Lower lobe of right lung (tissue), 2 donors: ENCODE measurements at regions not wholly inside any gene's neighbourhood (a gene's known extent, or its start where the extent isn't known, plus 50 kb on each side); places are given as distances from the start of the nearest gene placed in this dataset.

Experiments used
- ATAC-seq, 2 donors: fragments of 200-7000 bp; cut with Tn5 transposase; one replicate each; pipeline ENCODE4 v1.9.1; 2020 to 2022; ENCODE audit warnings: mild to moderate bottlenecking in 2 of 2, moderate library complexity in 2 of 2
- DNase-seq: peaks from one replicate; pipeline ENCODE4 v3.0.0-alpha.2; 2020
- H3K27ac ChIP-seq: fragments of 200-600 bp; one replicate; pipeline ENCODE4 v1.8.0; 2022
- H3K27me3 ChIP-seq: fragments of 200-600 bp; one replicate; pipeline ENCODE4 v1.8.0; 2022; ENCODE audit warnings: low read depth
- H3K36me3 ChIP-seq: fragments of 200-600 bp; one replicate; pipeline ENCODE4 v1.8.0; 2022; ENCODE audit warnings: mild to moderate bottlenecking
- H3K4me1 ChIP-seq: fragments of 200-600 bp; one replicate; pipeline ENCODE4 v1.8.0; 2022
- H3K4me3 ChIP-seq: fragments of 200-600 bp; one replicate; pipeline ENCODE4 v1.8.0; 2022; ENCODE audit warnings: mild to moderate bottlenecking
- H3K9me3 ChIP-seq: fragments of 200-600 bp; one replicate; pipeline ENCODE4 v1.8.0; 2022
- intact Hi-C: fragments of 100-400 bp; cut with DNase I; formaldehyde crosslinking; loops from one replicate; pipeline ENCODE4 v1.11.0; 2022
- TF ChIP-seq, protein P1 (sequence below): fragments of 200-600 bp; IDR thresholded peaks from one replicate; pipeline ENCODE4 v1.8.0; 2022; ENCODE audit warnings: antibody characterized with exemption, mild to moderate bottlenecking
- donor health status: DM: no; HTN: yes; CAD: no; lungs with severe emphysema.

DNA sequence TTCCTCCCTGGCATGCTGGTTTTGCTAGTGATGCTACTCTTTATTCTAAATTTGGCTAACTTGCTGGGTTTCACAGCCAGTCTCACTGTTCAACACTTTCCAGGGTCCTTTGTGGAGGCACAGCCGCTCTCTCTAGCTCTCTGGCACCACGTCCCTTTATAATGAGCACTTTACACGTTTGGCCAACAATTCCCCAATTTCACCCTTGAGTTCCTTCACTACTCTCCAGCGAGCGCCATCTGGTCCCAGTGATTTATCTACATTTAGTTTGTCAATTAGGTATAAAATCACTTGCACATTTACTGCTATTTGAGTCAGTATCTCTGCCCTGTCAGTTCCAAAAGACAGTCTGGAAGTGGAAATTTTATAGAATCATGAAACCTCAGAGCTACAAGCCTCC, 241.9 kb upstream of the MOCS1 start:
- ATAC-seq: no peak
- TF ChIP-seq, protein P1, sequence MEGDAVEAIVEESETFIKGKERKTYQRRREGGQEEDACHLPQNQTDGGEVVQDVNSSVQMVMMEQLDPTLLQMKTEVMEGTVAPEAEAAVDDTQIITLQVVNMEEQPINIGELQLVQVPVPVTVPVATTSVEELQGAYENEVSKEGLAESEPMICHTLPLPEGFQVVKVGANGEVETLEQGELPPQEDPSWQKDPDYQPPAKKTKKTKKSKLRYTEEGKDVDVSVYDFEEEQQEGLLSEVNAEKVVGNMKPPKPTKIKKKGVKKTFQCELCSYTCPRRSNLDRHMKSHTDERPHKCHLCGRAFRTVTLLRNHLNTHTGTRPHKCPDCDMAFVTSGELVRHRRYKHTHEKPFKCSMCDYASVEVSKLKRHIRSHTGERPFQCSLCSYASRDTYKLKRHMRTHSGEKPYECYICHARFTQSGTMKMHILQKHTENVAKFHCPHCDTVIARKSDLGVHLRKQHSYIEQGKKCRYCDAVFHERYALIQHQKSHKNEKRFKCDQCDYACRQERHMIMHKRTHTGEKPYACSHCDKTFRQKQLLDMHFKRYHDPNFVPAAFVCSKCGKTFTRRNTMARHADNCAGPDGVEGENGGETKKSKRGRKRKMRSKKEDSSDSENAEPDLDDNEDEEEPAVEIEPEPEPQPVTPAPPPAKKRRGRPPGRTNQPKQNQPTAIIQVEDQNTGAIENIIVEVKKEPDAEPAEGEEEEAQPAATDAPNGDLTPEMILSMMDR: no peak
- no peaks in the 10 kb centered on the region for H3K36me3 ChIP-seq
- intact Hi-C loops: no loop called here
- H3K4me1 ChIP-seq: no peaks in the 10 kb centered on the region
- H3K27me3 ChIP-seq: no peaks in the 10 kb centered on the region
- no peak overlapping the region for H3K27ac ChIP-seq
- DNase-seq: no peak
- no peaks in the 10 kb centered on the region for H3K9me3 ChIP-seq
- no peak overlapping the region for H3K4me3 ChIP-seq

DNA sequence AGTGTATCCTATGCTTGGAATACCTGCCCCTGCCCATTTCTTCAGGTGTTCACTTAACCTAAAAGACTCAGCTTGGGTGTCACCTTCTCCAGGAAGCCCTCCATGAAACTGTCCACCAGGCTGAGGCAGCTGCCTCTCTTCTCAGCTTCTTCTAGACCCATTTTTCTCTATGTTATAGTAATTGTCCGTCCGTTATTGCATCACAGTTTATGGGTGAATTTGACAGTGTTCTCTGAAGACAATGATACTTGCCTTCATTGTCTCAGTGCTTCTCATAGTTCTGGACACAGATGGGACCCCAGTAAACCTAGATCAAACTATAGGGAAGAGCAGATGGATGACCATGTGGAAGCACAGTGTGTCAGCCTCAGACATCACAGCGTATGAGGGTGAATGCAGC, 238.0 kb upstream of the MOCS1 start:
- H3K4me3 ChIP-seq: no peak overlapping the region
- ATAC-seq (no peak), DNase-seq (no peak)
- no peaks in the 10 kb centered on the region for H3K9me3 ChIP-seq
- no peaks in the 10 kb centered on the region for H3K36me3 ChIP-seq
- intact Hi-C loops: no loop called here
- TF ChIP-seq, protein P1: no peak
- no peak overlapping the region for H3K27ac ChIP-seq
- H3K4me1 ChIP-seq: no peaks in the 10 kb centered on the region
- no peaks in the 10 kb centered on the region for H3K27me3 ChIP-seq

DNA sequence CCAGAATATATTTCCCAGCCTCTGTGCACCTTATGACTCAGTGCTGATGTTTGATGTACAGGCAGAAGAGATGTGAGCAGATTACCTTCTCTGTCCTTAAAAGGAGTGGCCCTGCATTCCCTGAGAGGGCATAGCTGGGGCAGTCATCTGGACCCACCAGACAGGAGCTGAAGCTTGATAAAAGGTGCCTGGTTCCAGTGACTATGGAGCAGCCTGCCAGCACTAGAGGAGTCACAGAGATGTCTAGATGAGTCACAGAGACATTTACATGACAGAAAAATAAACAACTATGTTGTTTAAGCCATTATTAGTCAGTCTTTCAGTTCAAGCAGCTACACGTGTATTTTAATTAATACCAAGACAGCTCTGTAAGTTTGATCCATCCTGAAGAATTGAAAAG, 237.1 kb upstream of the MOCS1 start:
- no peaks in the 10 kb centered on the region for H3K4me1 ChIP-seq
- no peak overlapping the region for H3K4me3 ChIP-seq
- H3K27me3 ChIP-seq: no peaks in the 10 kb centered on the region
- TF ChIP-seq, protein P1: no peak
- intact Hi-C loops: no loop called here
- ATAC-seq: no peak
- H3K36me3 ChIP-seq: no peaks in the 10 kb centered on the region
- no peak overlapping the region for H3K27ac ChIP-seq
- no peaks in the 10 kb centered on the region for H3K9me3 ChIP-seq
- no peak for DNase-seq

DNA sequence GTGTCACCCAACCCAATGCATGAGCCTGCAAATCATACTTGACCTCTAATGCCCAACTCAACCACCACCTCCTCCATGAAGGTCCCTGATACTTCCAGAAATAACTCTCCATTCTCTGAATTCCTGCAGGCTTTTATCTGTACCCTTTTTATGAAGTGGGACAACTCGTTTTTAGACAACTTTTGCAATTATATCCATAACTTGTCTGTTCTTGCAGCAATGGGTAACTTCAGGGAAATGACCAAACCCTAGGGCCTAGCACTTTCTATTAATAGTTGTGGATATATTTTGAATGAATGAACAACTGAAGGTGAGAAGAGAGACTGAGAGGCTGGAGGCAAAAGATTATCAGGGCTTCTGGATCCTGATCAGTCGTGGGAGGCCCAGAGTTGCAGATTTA, 236.6 kb upstream of the MOCS1 start:
- ATAC-seq (no peak), DNase-seq (no peak)
- no peaks in the 10 kb centered on the region for H3K4me1 ChIP-seq
- TF ChIP-seq, protein P1: no peak
- H3K36me3 ChIP-seq: no peaks in the 10 kb centered on the region
- no peak overlapping the region for H3K4me3 ChIP-seq
- intact Hi-C loops: no loop called here
- no peaks in the 10 kb centered on the region for H3K27me3 ChIP-seq
- H3K9me3 ChIP-seq: no peaks in the 10 kb centered on the region
- H3K27ac ChIP-seq: no peak overlapping the region

DNA sequence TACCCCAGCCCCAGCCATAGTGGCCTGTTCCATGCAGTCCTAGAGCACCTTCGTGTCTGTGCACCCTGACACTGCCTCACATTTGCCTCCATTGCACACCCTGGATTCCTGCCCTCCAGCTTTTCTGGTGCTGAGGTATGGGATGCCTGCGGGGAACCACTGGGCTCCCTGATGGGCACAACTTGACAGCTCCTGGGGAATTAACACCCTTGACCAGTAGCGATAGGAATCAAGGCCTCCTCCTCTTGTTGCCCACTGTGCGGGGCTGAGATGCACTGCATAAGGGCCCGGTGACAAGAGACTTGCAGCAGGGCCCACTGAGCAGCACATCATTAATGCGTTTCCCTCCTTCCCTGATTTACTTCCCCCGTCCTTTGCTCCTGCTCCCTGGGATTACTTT, 235.6 kb upstream of the MOCS1 start:
- Histone ChIP-seq H3K27ac (no peak overlapping the region), H3K4me1 (no peaks in the 10 kb centered on the region), H3K27me3 (no peaks in the 10 kb centered on the region), H3K36me3 (no peaks in the 10 kb centered on the region), H3K9me3 (no peaks in the 10 kb centered on the region), H3K4me3 (no peak overlapping the region)
- ATAC-seq (no peak), DNase-seq (no peak)
- TF ChIP-seq, protein P1: no peak
- intact Hi-C loops: no loop called here

DNA sequence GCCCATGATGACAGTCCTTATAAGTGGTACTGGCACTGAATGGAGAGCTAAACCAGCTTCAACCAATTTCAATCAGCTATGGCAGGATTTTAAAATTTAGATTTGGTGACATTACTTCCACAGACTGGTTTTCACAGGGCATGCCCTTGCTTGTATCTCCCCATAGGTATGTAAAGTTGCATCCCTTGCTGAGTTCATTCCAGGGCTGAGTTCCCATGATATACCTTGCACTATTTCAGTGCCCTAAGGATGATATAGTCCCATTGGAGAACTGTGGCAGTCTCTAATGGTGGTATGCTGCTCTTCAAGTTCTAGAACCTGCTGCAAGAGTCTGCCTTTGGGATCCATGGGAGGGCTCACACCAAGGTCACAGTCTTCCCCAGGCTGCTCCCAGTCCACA, 232.7 kb upstream of the MOCS1 start:
- DNase-seq (no peak), ATAC-seq (no peak)
- no peak overlapping the region for H3K4me3 ChIP-seq
- no peaks in the 10 kb centered on the region for H3K36me3 ChIP-seq
- H3K27me3 ChIP-seq: no peaks in the 10 kb centered on the region
- TF ChIP-seq, protein P1: no peak
- intact Hi-C loops: no loop called here
- H3K9me3 ChIP-seq: no peaks in the 10 kb centered on the region
- no peak overlapping the region for H3K27ac ChIP-seq
- no peaks in the 10 kb centered on the region for H3K4me1 ChIP-seq
